Femur (tissue), 1 donor: ENCODE measurements at regions not wholly inside any gene's neighbourhood (a gene's known extent, or its start where the extent isn't known, plus 50 kb on each side); places are given as distances from the start of the nearest gene placed in this dataset.

ENCODE experiments used
- DNase-seq: peaks from one replicate; pipeline ENCODE4 v3.0.0-alpha.2; 2017

- DNase-seq, result no peak
Observed at GRCh38 chr7:12741951-12742575, 54.6 kb downstream of the ARL4A start.

GRCh38 chr7:12746211-12746610 is 58.8 kb downstream of the ARL4A start:
- DNase-seq, result no peak

- DNase-seq, result no peak
Observed at GRCh38 chr7:12747687-12748306, 60.4 kb downstream of the ARL4A start.

GRCh38 chr7:12749069-12749468 is 61.6 kb downstream of the ARL4A start:
- DNase-seq, result no peak

GRCh38 chr7:12749746-12750145 is 62.3 kb downstream of the ARL4A start:
- DNase-seq, result no peak

GRCh38 chr7:12751764-12752163 is 64.3 kb downstream of the ARL4A start:
- DNase-seq, result no peak

- DNase-seq, result no peak
Observed at GRCh38 chr7:12754179-12754578, 66.7 kb downstream of the ARL4A start.

- DNase-seq, result no peak
Observed at GRCh38 chr7:12756821-12757220, 69.4 kb downstream of the ARL4A start.

GRCh38 chr7:12757443-12757842 is 70.0 kb downstream of the ARL4A start:
- DNase-seq, result peak; percentile 22

- DNase-seq, result peak; percentile 32
Observed at GRCh38 chr7:12759151-12759550, 71.7 kb downstream of the ARL4A start.

- DNase-seq, result no peak
Observed at GRCh38 chr7:12761111-12761510, 73.7 kb downstream of the ARL4A start.

GRCh38 chr7:12761691-12762090 is 74.3 kb downstream of the ARL4A start:
- DNase-seq, result no peak

- no peak for DNase-seq
Observed at GRCh38 chr7:12764458-12764891, 77.0 kb downstream of the ARL4A start.

GRCh38 chr7:12765431-12766100 is 78.1 kb downstream of the ARL4A start:
- no peak for DNase-seq

- no peak for DNase-seq
Observed at GRCh38 chr7:12766416-12766815, 79.0 kb downstream of the ARL4A start.

- no peak for DNase-seq
Observed at GRCh38 chr7:12768948-12769347, 81.5 kb downstream of the ARL4A start.

- no peak for DNase-seq
Observed at GRCh38 chr7:12769444-12769843, 82.0 kb downstream of the ARL4A start.

GRCh38 chr7:12770227-12770975 is 83.0 kb downstream of the ARL4A start:
- no peak for DNase-seq

- peak; percentile 83 for DNase-seq
Observed at GRCh38 chr7:12771378-12771877, 84.0 kb downstream of the ARL4A start.

GRCh38 chr7:12772768-12773167 is 85.3 kb downstream of the ARL4A start:
- DNase-seq, result no peak

- DNase-seq, result no peak
Observed at GRCh38 chr7:12777257-12777656, 89.8 kb downstream of the ARL4A start.

- DNase-seq, result no peak
Observed at GRCh38 chr7:12779947-12780346, 92.5 kb downstream of the ARL4A start.

- DNase-seq, result no peak
Observed at GRCh38 chr7:12783421-12784095, 96.1 kb downstream of the ARL4A start.
